HepG2 (cell line): ENCODE measurements at regions not wholly inside any gene's neighbourhood (a gene's known extent, or its start where the extent isn't known, plus 50 kb on each side); places are given as distances from the start of the nearest gene placed in this dataset.
"Not testable (repeated sequence)": the region's sequence is repeated elsewhere in the genome, so short reads cannot be mapped to it uniquely, and the experiment has no call there.

Experiments used
- ARNT ChIP-seq: fragments of 450-650 bp; IDR thresholded peaks from 2 replicates; pipeline ENCODE4 v1.6.1; 2017
- CBX2 ChIP-seq, 2 experiments: fragments of 200-600 bp in 1 of 2; sonication (generic); formaldehyde crosslinking in 1 of 2; IDR thresholded peaks; 2 replicates each; pipeline versions ENCODE4 v1.7.0 to v1.8.1; 2018 to 2022; ENCODE audit warnings: low read depth in 2 of 2, low read length in 1 of 2, mild to moderate bottlenecking in 1 of 2, missing genetic modification reagents in 1 of 2
- EZH2 ChIP-seq: conservative IDR thresholded peaks from 2 replicates; pipeline ENCODE4 v1.6.1; 2012; ENCODE audit warnings: mild to moderate bottlenecking, low read depth, low read length, moderate library complexity
- TF ChIP-seq, protein P1 (sequence below), 2 experiments: sonication (generic) in 1 of 2; formaldehyde crosslinking in 1 of 2; IDR thresholded peaks; 2 replicates each; pipeline versions ENCODE4 v1.5.1 to v1.6.1; 2011 to 2020; ENCODE audit warnings: borderline replicate concordance in 1 of 2, low read depth in 1 of 2, low read length in 1 of 2, mild to moderate bottlenecking in 1 of 2, missing genetic modification reagents in 1 of 2, moderate library complexity in 1 of 2

- TF ChIP-seq, protein P1, sequence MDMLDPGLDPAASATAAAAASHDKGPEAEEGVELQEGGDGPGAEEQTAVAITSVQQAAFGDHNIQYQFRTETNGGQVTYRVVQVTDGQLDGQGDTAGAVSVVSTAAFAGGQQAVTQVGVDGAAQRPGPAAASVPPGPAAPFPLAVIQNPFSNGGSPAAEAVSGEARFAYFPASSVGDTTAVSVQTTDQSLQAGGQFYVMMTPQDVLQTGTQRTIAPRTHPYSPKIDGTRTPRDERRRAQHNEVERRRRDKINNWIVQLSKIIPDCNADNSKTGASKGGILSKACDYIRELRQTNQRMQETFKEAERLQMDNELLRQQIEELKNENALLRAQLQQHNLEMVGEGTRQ (IDR thresholded peaks at IDR 0.05; ENCODE audit: low read depth, low read length) = not testable (repeated sequence)
- TF ChIP-seq, protein P1 (CRISPR knock-in tag; IDR thresholded peaks at IDR 0.05; ENCODE audit: borderline replicate concordance) = not testable (repeated sequence)
- not testable (repeated sequence) for TF ChIP-seq CBX2 (IDR thresholded peaks at IDR 0.05; ENCODE audit: low read depth, low read length); CBX2 (CRISPR knock-in tag; IDR thresholded peaks at IDR 0.05; ENCODE audit: low read depth); ARNT; EZH2
Observed at GRCh38 chr6:12363277-12363650, 73.1 kb downstream of the EDN1 start.
